ENCODE measurements at regions not wholly inside any gene's neighbourhood (a gene's known extent, or its start where the extent isn't known, plus 50 kb on each side); places are given as distances from the start of the nearest gene placed in this dataset.

- DNase-seq = no peak
Measured at GRCh38 chr2:111696226-111696625, 187.8 kb downstream of the ANAPC1 start.

DNA sequence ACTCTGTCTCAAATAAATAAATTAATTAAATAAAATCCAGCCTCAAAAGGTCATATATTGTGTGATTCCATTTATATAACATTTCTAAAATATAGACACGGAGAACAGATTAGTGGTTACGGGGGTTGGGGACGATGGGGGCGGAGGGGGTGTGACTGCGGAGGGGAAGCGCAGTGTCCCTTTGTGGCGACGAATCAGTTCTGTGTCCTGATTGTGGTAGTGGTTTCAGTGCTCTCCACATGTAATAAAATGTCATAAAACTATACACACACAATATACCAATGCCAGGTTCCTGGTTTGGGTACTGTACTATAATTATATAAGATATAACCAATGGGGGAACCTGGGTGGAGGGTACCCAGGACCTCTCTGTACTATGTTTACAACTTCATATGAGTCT lies 186.4 kb downstream of the ANAPC1 start:
- no peak for DNase-seq

- no peak for DNase-seq
Measured at GRCh38 chr2:111698089-111698488, 185.9 kb downstream of the ANAPC1 start.

- peak; percentile 34 for DNase-seq
Measured at GRCh38 chr2:111698743-111699554, 185.0 kb downstream of the ANAPC1 start.

DNA sequence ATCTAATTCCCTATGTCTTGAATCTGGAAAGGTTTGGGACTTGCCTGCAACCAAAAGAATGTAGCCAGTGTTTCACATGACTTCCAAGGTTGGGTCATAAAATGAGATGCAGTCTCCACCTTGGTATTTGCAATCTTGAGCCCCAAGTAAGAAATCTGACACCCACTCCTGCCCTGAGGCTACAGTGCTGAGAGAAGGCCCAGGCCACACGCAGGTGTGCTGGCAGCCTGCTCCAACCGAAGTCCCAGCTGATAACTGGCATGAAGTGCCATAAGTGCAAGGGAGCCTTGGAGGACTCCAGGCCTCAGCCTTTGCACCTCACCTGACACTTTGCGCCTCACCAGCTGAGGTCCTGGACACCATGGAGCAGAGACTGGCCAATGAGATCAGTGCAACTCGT lies 182.7 kb downstream of the ANAPC1 start:
- no peak for DNase-seq

DNA sequence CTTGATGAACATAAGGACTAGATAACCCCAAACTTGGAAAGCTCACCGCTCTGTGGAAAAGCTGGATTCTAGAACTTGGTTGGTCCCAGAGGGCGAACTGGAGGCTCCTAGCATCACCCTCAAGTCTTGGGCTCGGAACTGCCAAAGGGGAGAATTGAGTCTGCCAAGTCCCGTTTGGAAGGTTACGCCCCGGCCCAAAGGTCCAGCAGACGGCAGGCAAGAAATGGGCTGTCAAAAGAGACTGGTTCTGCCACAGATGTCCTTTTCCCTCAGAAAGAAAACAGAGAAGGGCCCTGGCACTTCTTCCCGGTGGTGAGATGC lies 182.2 kb downstream of the ANAPC1 start:
- DNase-seq = no peak

DNA sequence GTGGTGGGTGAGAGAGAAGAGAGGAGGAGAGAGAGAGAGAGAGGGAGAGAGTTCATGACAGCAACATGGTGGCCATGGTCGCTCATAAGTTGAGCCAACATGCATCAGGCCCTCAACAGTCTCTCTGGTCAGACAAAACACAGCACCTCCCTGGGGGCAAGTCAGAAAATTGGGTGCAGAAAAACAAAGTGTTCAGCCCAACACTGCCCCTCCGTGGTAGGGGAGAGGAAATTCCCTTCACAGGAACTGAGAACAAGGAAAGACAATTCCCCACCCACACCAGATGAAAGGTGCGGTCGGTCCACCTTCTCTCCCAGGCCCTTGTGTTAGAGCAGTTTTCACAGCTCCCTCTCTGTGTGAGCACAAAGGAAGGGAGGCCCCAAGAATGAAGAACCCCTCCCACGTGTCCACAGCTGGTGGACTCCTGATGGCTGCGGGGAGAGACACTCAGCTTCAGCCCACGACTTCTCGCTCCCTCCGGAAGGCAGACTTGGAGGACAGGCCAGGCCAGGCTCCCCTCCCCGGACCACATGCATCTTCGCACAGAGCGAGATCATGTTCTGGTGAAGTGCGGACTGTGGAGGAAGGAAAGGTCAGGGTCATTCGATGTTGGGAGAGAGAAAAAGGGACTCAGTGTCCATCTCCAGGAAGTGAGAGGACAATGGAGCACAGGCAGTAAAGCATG lies 181.7 kb downstream of the ANAPC1 start:
- DNase-seq = peak; percentile 49

GRCh38 chr2:111702804-111703196 lies 181.2 kb downstream of the ANAPC1 start:
- DNase-seq = no peak

DNA sequence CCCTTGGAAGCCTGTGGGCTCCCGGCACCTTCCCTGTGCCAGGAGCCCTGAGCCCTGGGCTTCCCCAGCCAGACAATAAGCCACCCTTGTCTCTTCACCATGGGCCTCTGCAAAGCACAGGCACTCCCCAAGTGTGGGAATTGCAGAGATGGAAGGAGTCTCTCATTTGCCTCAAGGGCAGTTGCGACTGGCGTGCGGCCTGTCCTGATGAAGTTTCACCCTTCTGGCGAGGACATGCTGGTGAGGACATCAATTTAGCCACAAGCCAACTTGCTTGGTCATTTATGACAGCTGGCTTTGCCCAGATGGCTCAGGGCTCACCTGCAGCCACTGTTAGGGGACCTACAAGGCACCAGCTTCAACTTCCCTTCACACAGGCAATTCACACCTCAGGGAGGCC lies 180.2 kb downstream of the ANAPC1 start:
- DNase-seq = no peak

GRCh38 chr2:111704246-111704645 lies 179.7 kb downstream of the ANAPC1 start:
- DNase-seq = no peak

DNA sequence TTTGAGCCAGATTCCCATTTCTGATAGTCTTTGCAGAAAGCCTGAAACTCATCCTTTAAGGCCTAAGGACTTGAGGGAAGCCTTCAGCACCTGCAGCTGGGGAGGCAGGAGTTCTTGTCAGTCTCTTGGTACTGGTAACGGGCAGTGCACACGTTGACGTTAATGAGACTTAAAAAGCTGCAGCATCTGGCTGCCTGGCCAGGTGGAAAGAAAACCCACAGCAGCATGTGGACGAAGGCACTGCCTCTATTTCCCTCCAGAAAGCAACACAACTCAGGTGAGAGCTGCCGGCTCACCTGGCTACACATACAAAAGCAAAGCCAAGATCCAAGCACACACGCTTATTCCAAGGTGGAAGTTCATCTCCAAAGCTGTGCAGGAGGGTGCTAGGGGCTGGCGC lies 178.8 kb downstream of the ANAPC1 start:
- no peak for DNase-seq

- DNase-seq = peak; percentile 47
Measured at GRCh38 chr2:111705711-111706336, 178.2 kb downstream of the ANAPC1 start.

DNA sequence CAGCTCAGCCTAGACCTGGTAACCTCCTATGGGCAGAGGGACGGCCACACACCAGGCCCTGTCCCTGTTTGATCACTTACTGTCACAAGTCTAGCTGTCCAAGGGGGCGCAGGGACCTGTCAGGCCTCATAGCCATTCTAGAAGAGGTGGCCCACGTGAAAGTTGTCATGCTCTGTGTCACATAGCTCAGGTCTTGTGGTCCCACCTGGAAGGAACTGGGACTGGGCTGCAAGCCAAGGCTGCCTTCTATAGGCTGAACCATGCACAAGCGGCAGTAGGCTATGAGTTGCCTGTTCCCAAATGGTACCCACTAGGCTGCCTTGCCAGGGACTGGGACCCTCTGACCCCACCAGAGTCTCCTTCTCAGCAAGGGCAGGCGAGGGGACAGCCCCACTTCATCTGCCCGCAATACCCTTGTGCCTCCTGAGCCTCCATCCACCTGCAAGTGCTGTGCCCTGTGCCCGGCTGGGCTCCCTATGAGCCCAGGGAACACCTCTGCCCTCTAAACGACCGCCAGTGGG lies 177.5 kb downstream of the ANAPC1 start:
- DNase-seq = no peak

- DNase-seq = no peak
Measured at GRCh38 chr2:111707700-111708099, 176.3 kb downstream of the ANAPC1 start.

GRCh38 chr2:111708476-111709180 lies 175.4 kb downstream of the ANAPC1 start:
- DNase-seq = no peak

DNA sequence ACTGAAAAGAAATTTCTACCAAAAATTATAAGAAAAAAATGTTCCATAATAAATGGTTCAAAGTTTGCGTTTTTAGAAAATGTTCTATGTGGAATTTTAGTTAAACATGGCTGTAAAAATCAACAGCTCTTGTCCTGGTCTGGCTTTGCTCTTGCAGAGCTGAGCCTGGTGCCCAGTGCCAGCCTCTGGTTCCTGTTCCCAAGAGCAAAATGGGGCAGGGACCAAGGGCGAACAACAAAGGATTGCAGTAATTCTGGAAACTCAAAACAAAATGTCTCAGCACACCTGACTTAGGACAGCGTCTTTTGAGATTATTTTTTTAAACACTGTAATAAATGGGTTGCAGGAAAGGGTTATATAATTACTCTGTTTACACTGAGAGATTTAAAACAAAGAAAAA lies 174.7 kb downstream of the ANAPC1 start:
- no peak for DNase-seq

- no peak for DNase-seq
Measured at GRCh38 chr2:111710085-111710484, 173.9 kb downstream of the ANAPC1 start.

GRCh38 chr2:111710613-111711012 lies 173.4 kb downstream of the ANAPC1 start:
- no peak for DNase-seq

DNA sequence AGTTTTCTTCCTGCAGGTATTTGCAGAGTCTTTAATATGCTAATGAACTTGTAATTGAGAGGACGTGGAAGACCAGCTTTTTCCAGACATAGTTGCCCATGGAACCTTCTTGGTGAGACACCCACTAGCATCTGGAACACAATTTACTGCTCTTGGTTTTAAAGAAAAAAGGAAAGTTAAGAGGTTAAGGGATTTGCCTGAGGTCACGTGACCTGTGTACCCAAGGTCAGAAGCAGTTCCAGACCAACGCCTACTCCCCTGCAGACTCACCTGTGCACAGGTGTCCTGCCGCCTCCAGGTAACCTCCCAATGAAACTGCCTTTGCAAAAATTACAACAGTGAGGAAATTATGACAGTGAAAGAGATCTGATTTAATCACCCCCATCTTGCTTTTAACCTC lies 172.7 kb downstream of the ANAPC1 start:
- no peak for DNase-seq

DNA sequence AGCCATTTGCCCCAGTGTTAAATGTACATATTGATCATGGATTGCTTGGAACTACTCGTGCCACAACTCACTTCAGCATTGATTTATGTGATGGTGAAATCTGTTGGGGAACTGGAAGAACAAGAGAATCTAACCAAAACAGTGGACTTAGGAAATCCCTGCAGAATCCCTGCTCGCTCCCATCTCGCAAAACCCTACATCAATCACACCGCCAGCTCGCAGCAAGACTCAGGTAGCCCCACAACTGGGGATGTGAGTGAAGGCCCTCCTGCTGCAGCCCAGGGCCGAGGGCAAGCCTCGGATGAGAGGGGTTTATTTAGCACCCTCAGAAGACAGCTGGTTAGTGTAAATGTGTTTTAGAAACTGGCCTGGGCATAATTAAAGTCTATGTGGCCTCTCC lies 171.6 kb downstream of the ANAPC1 start:
- DNase-seq = no peak

DNA sequence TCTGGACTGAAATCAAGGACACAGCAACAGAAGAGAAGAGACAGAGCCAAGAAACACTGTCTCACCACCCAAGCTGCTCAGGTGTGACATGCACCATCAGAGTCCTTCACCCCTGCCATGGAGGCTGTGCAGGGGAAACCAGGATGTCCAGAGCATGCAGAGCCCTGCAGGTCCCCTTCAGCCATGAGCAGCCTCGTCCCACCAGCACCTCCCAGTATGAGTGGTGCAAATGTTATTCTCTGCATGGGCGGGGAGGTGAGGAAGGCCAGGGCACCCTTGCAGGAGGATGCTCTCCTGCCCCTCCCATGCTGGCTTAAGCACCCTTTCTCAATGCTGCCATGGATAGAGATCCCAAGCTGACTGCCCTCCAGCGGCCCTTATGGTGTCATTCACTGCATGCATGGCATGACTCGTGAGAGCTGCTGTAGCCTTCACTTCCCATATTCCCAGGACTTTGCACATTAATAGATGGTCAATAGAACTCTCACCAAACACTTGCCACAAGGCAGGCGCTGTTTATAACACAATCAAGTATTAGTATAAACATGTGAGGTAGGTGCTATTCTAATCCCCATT lies 171.0 kb downstream of the ANAPC1 start:
- no peak for DNase-seq

Data from right kidney (tissue), 1 donor.